ENCODE measurements at regions not wholly inside any gene's neighbourhood (a gene's known extent, or its start where the extent isn't known, plus 50 kb on each side); places are given as distances from the start of the nearest gene placed in this dataset.

GRCh38 chr18:29862824-29863223, 1179.7 kb downstream of the DSC3 start:
- TF ChIP-seq EZH2 (IDR thresholded peaks at IDR 0.05; ENCODE audit: low read length, missing control alignments) (no peak), CTCF (conservative IDR thresholded peaks at IDR 0.05 in 1 of 2, IDR thresholded peaks at IDR 0.05 in 1 of 2; ENCODE audit: low read depth in 1 of 2, low read length in 2 of 2) (no peak)

Measured in fibroblast of lung (primary cell).